Stimulated activated CD4-positive, alpha-beta T cell treated with anti-CD3 and anti-CD28 coated beads, Interleukin-12 subunit alpha, Interleukin-12 subunit beta, amount 100 ng/mL, for 4 hours (primary cell): ENCODE measurements at regions not wholly inside any gene's neighbourhood (a gene's known extent, or its start where the extent isn't known, plus 50 kb on each side); places are given as distances from the start of the nearest gene placed in this dataset.

Experiments used
- DNase-seq: peaks from one replicate; pipeline ENCODE4 v3.0.0-alpha.2; 2020

GRCh38 chr3:24947103-24947502 is 452.5 kb upstream of the THRB start:
- no peak for DNase-seq

DNA sequence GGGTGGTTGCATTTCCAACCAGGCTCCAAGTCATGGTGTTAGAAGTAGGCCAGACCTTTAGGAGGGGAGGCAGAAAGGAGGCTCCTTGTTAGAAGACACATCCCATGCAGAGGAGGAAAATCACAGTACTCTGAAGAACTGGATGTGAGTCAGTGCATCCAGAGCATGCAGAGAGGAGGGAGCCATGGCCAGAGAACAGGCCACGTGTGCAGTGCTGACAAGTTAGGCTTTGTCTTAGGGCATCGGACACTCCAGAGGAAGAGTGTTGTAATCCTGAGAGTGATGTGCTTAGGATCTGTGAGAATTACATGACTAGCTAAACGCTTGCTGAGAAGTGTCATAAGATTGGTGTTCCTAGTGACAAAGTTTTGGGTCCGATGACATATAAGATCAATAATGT is 456.5 kb upstream of the THRB start:
- DNase-seq, result no peak

- DNase-seq, result no peak
These were observed 457.7 kb upstream of the THRB start for GRCh38 chr3:24952388-24952787.

DNA sequence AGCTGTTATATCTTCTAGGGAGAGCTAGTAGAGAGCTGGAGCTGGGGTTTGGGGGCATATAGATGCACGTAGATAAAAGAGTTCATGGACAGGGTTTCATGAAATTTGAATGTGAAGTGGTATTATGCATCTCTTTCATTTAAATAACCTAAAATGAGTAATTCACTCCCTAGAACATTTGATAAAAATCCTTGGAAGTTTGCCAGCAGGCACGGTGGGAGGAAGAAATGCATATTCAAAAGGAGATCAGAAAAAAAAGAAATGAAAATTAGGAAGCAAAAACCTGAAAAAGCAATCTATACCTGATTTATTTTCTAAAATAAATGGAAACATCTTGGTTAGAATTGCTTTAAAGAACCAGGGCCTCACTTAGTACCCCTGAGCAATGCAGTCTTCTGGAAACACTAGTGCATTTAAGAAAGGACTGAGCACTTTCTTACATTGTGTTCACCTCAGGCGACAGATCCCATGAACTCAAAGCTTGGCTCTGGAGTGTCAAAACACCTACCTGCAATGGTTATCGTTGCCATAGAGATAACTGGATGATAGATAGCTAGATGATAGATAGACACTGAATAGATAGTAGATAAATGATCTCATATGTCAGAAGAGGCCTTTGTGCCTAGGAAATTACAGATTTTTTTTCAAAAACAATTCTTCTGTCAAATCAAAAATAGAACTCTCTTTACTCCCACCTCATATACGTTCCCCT is 458.6 kb upstream of the THRB start:
- no peak for DNase-seq

DNA sequence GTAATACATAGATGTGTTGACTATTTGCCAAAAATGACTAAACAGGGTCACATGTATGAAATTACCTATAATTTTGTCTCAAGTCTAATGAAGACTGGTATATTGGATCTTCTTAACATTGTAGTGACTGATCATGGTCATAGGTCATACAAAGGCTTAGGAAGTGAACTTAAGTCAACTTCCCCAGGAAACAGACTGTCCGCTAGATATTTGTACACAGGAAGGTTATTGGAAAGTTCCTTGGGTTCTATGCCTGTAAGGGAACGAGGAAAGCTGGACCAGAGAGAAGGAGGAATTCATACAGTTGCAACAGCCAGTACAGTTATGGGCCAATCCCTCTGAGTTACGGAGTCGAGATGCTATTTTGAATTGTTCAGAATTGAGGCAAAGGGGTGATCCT is 462.0 kb upstream of the THRB start:
- no peak for DNase-seq

- no peak for DNase-seq
These were observed 463.6 kb upstream of the THRB start for GRCh38 chr3:24958271-24958670.

DNA sequence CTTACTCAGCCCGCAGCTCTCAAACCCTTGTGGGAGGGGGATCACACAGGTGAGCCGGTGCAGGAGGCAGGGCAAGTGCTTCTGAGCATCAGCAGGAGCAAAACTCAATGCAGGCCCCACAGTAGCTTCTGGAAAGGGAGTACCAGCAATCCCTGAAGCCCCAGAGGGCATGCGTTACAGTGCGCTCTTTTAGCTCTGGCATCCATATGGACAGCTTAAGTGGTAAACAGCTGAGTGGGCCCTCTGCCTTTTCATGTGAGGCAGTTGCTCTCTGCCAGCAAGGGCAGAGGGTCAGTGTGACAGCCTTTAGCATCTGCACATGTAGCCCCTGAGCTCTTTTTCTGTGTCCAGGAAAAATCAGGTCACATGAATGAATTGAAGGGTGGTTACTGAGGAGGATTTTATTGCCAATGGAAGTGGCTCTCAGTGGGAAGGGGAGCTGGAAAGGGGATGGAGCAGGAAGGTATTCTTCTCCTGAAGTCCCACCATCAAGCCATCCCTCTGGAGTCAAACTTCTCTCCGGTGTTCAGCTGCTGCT is 464.3 kb upstream of the THRB start:
- no peak for DNase-seq

DNA sequence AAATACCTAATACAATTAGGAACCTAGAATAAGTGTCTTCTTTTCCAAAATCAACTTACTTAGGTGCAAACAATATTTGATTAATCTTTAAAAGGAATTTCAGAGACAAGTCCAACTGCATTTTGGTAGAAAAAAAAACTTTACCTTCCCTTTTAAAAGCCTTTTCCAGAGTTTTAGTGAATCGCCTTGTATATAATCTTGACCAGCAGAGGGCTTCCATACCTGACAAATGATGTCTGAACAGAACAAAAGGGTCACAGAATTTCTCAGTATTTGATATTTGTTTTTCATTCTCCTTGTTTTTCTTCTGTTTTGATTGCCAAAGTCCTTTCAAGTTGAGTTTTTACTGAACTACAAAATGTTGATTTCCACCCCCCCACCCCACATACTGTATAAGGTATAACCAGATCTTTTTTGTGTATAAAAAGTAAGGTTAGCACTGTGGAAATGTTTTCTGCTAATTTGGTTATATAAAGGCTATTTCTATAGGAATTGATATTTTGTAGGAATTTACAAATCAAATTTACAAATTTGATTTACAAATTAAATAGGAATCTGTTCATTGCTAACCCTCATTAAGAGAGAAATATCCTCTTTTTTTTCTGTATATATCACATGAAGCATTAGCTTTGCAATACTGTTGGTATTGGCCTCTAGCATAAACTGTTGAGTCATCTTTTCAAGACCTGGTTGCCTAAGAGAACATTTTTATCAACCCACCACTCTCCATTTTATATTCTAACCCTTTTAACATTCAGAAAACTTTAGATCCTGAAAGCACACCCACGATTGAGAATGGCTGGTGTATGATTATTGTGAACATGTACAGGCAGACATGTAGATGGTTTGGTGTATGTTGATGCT is 464.1 kb upstream of the RARB start:
- DNase-seq, result no peak

- DNase-seq, result no peak
These were observed 462.2 kb upstream of the RARB start for GRCh38 chr3:24965706-24966385.

DNA sequence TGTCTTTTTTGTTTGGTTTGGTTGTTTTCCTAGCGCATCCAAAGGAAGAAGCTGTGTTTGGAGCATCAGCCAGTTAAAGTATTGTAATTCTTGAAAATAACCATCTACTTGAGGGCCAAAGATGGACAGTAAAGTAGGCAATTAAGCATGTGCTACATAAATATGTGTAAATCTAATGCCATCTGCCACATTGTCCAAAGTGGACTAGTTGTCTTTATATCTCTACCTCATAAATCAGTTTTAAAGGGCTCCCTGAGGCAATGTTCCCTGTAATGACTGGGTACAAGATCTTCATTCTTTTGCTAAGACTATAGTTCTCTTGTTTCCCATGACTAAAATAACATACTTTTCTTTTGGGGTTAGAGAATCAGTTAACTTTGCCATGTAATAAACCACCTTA is 460.0 kb upstream of the RARB start:
- DNase-seq, result no peak

DNA sequence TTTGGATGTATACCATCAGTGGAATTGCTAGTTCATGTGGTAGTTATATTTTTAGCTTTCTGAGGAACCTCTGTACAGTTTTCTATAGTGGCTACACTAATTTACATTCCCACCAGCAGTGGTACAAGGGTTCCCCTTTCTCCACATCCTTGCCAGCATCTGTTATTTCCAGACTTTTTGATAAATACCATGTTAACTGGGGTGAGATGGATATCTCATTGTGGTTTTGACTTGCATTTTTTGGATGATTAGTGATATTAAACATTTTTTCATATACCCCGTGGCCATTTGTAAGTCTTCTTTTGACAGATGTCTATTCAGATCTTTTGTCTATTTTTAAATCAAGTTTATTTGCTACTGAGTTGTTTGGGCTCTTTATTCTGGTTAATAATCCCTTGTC is 455.6 kb upstream of the RARB start:
- DNase-seq, result no peak

DNA sequence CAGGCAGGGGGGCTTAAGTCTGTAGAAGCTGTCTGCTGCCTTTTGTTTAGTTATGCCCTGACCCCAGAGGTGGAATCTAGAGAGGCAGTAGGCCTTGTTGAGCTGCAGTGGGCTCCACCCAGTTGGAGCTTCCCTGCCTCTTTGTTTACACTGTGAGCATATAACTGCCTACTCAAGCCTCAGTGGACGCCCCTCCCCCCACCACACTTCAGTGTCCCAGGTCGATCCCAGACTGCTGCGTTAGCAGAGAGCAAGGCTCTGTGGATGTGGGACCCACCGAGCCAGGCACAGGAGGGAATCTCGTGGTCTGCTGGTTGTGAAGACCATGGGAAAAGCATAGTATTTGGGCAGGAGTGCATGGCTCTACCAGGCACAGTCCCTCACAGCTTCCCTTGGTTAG is 446.8 kb upstream of the RARB start:
- DNase-seq, result no peak

DNA sequence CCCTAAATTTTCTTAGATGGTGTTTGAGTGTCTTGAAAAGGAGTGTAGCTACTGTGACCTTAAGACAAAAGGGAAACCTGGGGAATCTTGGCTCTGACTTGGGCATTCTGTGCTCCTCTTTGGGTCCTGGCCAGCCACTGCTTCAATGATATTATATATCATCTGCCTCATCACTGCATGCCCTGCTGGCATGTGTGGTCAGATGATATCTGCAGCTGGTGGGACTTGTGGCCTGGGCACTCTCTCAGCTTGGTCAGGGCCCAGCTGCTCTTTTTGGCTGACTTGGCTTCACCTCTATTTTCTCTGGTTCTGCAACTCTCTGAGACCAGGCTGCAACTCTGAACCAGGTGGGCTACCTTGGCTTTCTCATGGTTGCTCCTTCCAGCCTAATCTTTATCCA is 446.1 kb upstream of the RARB start:
- no peak for DNase-seq

DNA sequence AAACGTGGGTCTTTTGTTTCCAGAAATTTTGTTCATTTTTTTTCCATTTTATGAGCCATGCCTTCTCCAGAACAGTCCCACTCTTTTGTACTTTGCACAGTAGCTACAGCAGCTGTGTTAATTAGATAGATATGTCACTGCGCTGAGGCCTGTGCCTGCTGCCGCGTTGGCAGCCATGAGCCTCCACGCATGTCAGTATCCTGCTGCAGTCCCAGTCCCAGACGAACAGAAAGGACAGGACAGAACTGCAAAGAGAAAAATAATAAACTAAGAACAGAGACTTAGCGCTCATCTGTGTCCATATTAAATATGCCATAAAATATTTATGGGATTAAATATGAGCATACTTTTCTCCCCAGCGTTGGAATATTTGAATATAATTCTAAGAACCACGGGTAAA is 442.4 kb upstream of the RARB start:
- DNase-seq, result no peak

GRCh38 chr3:24986612-24987011 is 441.5 kb upstream of the RARB start:
- DNase-seq, result no peak

- no peak for DNase-seq
These were observed 428.7 kb upstream of the RARB start for GRCh38 chr3:24999357-24999756.

DNA sequence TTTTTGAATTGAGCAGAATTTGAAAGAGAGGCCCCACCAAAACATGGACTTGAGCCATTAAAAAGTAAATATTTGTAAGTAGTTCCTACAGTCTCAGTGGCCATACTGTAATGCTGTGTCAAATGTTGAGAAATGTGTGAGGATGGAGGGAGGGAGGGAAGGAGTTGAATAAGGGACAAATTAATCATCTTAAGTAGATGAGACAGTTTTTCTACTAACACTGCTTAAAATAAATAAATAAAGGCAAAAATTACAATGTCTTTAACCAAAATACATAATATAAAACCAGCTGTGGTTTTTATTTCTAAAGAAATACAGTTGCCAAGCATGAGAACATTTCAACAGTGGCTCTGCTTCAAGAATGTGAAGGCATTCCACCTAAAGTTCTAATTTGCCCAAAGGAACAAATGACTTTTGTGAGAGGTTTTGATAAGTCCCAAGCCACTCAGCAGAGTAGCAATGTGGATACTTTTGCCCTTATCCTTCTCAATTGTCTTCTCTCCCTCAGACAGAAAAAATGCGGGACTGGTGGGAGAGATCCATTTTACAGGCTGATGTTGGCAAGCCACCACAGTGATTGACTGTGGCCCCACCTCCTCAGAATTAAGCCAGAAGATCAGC is 427.0 kb upstream of the RARB start:
- DNase-seq, result no peak

- no peak for DNase-seq
These were observed 426.0 kb upstream of the RARB start for GRCh38 chr3:25002052-25002451.

DNA sequence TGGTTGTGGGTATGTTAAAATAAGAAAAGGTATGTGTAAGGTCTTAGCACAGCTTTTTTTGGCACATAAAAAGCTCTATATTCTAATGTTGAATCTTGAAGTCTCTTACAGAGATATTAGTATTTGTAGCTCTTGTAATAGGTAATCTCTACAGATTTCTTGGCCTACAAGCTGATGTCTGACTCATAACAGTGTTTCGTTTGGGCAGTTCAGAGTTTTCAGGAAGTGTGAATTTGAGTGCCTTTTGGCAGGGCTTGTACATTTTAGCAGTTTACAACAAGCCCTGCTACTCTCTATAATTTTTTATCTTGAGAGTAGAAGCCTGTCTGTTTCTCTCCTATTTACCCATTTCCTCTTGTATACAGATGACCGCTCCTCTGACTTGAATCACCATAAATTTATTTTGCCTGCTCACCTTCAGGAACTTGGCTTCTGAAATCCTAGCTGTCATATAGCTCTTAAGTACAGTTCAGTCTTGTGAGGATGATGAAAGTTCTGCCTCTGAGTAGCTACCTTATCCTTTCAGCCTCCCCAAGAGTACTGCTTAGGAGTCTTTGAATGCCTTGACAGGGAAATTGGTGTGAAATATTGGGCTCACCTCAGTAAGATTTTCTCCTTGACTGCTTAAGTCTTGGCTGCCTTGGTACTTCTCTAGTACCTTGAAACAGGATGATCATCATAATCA is 419.9 kb upstream of the RARB start:
- DNase-seq, result no peak

DNA sequence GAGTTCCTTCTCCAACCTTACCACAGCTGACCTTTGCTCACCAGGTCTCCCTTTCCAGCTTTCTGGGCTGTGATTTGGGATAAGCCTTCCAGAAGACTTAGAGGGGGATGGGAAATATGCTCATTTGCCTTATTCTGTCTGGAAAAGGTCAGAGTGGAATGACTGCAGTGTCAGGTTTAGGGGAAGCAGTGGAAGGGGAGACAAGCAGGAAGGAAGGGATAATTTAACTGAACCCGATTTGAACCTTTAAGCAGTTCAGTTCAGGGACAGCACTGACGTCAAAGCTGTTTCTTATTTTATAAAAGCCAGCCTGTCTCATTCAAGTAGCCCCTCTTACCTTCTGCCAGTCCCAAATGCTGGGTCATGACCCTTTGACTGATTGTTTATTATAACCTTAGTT is 418.4 kb upstream of the RARB start:
- no peak for DNase-seq

DNA sequence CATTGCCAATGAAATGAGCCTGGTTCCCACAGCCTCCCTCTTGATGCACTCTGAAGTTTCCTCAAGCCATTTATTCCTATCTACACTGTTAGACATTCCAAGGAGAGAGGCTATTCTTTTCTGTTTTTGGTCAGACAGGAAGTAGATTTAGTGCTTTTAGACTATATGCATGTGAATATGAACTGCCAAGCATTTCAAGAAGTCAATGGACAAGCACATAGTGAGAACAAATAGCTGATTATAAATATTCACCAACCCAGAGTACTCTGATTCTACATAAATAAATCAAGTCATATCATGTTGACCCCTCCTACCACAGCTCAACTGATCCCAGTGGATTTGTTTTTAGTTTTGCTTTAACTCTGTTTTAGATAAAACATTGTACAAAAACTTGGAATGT is 412.5 kb upstream of the RARB start:
- DNase-seq, result no peak

DNA sequence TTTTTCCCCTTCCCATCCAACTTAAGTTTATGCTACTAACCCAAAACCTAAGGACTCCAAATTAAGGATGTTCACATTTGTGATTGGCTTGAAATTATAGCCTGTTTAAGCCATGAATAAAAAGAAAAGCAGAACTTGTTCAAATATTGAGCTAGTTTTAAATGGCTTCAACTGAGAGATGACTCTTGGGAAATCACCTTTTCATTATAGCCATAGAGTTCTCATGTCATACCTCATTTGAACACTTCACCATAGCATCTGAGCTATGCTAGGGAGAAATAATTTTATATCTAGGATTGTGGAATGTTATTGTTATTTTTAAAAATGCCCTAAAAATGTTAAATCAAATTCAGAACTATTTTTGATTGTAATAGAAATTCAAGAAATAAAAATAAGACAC is 409.2 kb upstream of the RARB start:
- DNase-seq, result no peak

- no peak for DNase-seq
These were observed 408.6 kb upstream of the RARB start for GRCh38 chr3:25019506-25019905.
